Panc1 (cell line): ENCODE measurements at regions not wholly inside any gene's neighbourhood (a gene's known extent, or its start where the extent isn't known, plus 50 kb on each side); places are given as distances from the start of the nearest gene placed in this dataset.

Source experiments
- CTCF ChIP-seq: fragments of 450-650 bp; IDR thresholded peaks from 2 replicates; pipeline ENCODE4 v1.5.1; 2017; ENCODE audit warnings: mild to moderate bottlenecking
- POLR2AphosphoS5 ChIP-seq: IDR thresholded peaks from 2 replicates; pipeline ENCODE4 v1.6.1; 2012; ENCODE audit warnings: mild to moderate bottlenecking, low read depth, low read length, moderate library complexity
- SIN3A ChIP-seq: IDR thresholded peaks from 2 replicates; pipeline ENCODE4 v1.6.1; 2012; ENCODE audit warnings: low read depth, mild to moderate bottlenecking, low read length, moderate library complexity, borderline replicate concordance; ENCODE audit not compliant: insufficient read depth

- TF ChIP-seq POLR2AphosphoS5 (no peak), CTCF (no peak), SIN3A (no peak)
Measured at GRCh38 chr7:69105092-69105491, 493.2 kb upstream of the AUTS2 start.
